Body of pancreas (tissue), 4 donors: ENCODE measurements at regions not wholly inside any gene's neighbourhood (a gene's known extent, or its start where the extent isn't known, plus 50 kb on each side); places are given as distances from the start of the nearest gene placed in this dataset.
"Not testable (repeated sequence)": the region's sequence is repeated elsewhere in the genome, so short reads cannot be mapped to it uniquely, and the experiment has no call there.

Experiments used
- ATAC-seq: fragments of 150-250 bp; one replicate; pipeline ENCODE4 v1.9.1; 2016
- DNase-seq, 4 donors: peaks; one replicate each; pipeline ENCODE4 v3.0.0-alpha.2; 2019
- H3K27ac ChIP-seq, 4 donors: fragments of 200-600 bp; sonication (generic); 1 replicate in 3 of 4; 2 replicates in 1 of 4; pipeline versions ENCODE4 v1.5.1 to v1.6.1; 2016 to 2019; ENCODE audit warnings: mild to moderate bottlenecking in 1 of 4, mixed read lengths in 1 of 4, moderate library complexity in 1 of 4
- H3K27me3 ChIP-seq, 2 donors: fragments of 200-600 bp; sonication (generic); one replicate each; pipeline ENCODE4 v1.6.0; 2016; ENCODE audit warnings: mild to moderate bottlenecking in 1 of 2
- H3K36me3 ChIP-seq, 2 donors: fragments of 200-600 bp; sonication (generic); replicated peaks in 1 of 2; 2 replicates each; pipeline ENCODE4 v1.5.1; 2016; ENCODE audit warnings: low read depth in 2 of 2; ENCODE audit not compliant: insufficient read depth in 1 of 2
- H3K4me1 ChIP-seq: fragments of 200-600 bp; sonication (generic); one replicate; pipeline ENCODE4 v1.6.0; 2016
- H3K4me3 ChIP-seq, 2 donors: fragments of 200-600 bp; sonication (generic); 1 replicate in 1 of 2; 2 replicates in 1 of 2; pipeline ENCODE4 v1.5.1; 2016 to 2019
- H3K9me3 ChIP-seq, 3 donors: fragments of 200-600 bp; sonication (generic); 1 replicate in 2 of 3; 2 replicates in 1 of 3; pipeline ENCODE4 v1.5.1; 2016
- CTCF ChIP-seq, 7 experiments: fragments of 450-650 bp in 4 of 7; fragments of 200-600 bp in 3 of 7; sonication (generic) in 3 of 7; IDR thresholded peaks; one replicate each; pipeline ENCODE4 v1.5.1; 2016 to 2019; ENCODE audit warnings: antibody characterized with exemption in 7 of 7
- POLR2A ChIP-seq, 3 donors: fragments of 450-650 bp; IDR thresholded peaks; one replicate each; pipeline ENCODE4 v1.6.1; 2016; ENCODE audit warnings: antibody characterized with exemption in 3 of 3, mild to moderate bottlenecking in 2 of 3
- WGBS, 2 donors: methylation state at CpG; one replicate each; pipeline ENCODE4 v1.1.5; 2017; 5-methylcytosine and 5-hydroxymethylcytosine counted together
- intact Hi-C: fragments of 100-400 bp; cut with DNase I; formaldehyde crosslinking; loops from one replicate; pipeline ENCODE4 v1.15.1; 2023

GRCh38 chrX:45992402-45993123, 552.7 kb downstream of the ZNF674 start:
- Histone ChIP-seq H3K9me3 (no peaks in the 10 kb centered on the region), H3K4me1 (no peaks in the 10 kb centered on the region), H3K27ac (no peak overlapping the region), H3K4me3 (no peak overlapping the region), H3K36me3 (no peaks in the 10 kb centered on the region), H3K27me3 (no peaks in the 10 kb centered on the region)
- WGBS, 2 donors: 25 to 53% methylated on average over 2 of the region's 2 CpGs
- intact Hi-C loops: no loop called here
- no peak for ATAC-seq
- TF ChIP-seq CTCF (IDR thresholded peaks at IDR 0.05) (no peak), POLR2A (IDR thresholded peaks at IDR 0.05) (no peak)
- no peak for DNase-seq

- no peaks in the 10 kb centered on the region for H3K4me1 ChIP-seq
- WGBS, 2 donors: 65 to 83% methylated on average over 2 of the region's 2 CpGs
- H3K27me3 ChIP-seq: no peaks in the 10 kb centered on the region
- TF ChIP-seq CTCF (IDR thresholded peaks at IDR 0.05) (no peak), POLR2A (IDR thresholded peaks at IDR 0.05) (no peak)
- no peak overlapping the region for H3K27ac ChIP-seq
- DNase-seq (no peak), ATAC-seq (no peak)
- no peak overlapping the region for H3K4me3 ChIP-seq
- H3K36me3 ChIP-seq: no peaks in the 10 kb centered on the region
- intact Hi-C loops: no loop called here
- H3K9me3 ChIP-seq: no peaks in the 10 kb centered on the region
Measured at GRCh38 chrX:45986971-45987370, 558.2 kb downstream of the ZNF674 start.

- H3K36me3 ChIP-seq: no peaks in the 10 kb centered on the region
- DNase-seq: no peak
- WGBS, 2 donors: 62 to 87% methylated on average over 1 of the region's 1 CpG
- H3K4me1 ChIP-seq: no peaks in the 10 kb centered on the region
- H3K27ac ChIP-seq: no peak overlapping the region
- no peak overlapping the region for H3K4me3 ChIP-seq
- no peaks in the 10 kb centered on the region for H3K9me3 ChIP-seq
- intact Hi-C loops: no loop called here
- no peaks in the 10 kb centered on the region for H3K27me3 ChIP-seq
- TF ChIP-seq CTCF (IDR thresholded peaks at IDR 0.05) (no peak), POLR2A (IDR thresholded peaks at IDR 0.05) (no peak)
- ATAC-seq: no peak
Measured at GRCh38 chrX:45986081-45986480, 559.1 kb downstream of the ZNF674 start.

- intact Hi-C loops, H3K27ac ChIP-seq, DNase-seq, H3K4me1 ChIP-seq, H3K36me3 ChIP-seq, H3K9me3 ChIP-seq, H3K4me3 ChIP-seq, ATAC-seq, H3K27me3 ChIP-seq: not testable (repeated sequence)
- 78 to 88% methylated on average over 13 to 14 of the region's 14 CpGs for WGBS, 2 donors
Measured at GRCh38 chrX:45982958-45983727, 562.1 kb downstream of the ZNF674 start.

- intact Hi-C loops: no loop called here
- WGBS, 2 donors: 45 to 68% methylated on average over 2 of the region's 2 CpGs
- Histone ChIP-seq H3K36me3 (no peaks in the 10 kb centered on the region), H3K27ac (no peak overlapping the region), H3K27me3 (no peaks in the 10 kb centered on the region), H3K9me3 (no peaks in the 10 kb centered on the region), H3K4me3 (no peak overlapping the region), H3K4me1 (no peaks in the 10 kb centered on the region)
- ATAC-seq: no peak
- TF ChIP-seq POLR2A (IDR thresholded peaks at IDR 0.05) (no peak), CTCF (IDR thresholded peaks at IDR 0.05) (no peak)
- DNase-seq: no peak
Measured at GRCh38 chrX:45980726-45981125, 564.5 kb downstream of the ZNF674 start.
